Muscle of leg (tissue), 3 donors: ENCODE measurements at regions not wholly inside any gene's neighbourhood (a gene's known extent, or its start where the extent isn't known, plus 50 kb on each side); places are given as distances from the start of the nearest gene placed in this dataset.
"Not testable (repeated sequence)": the region's sequence is repeated elsewhere in the genome, so short reads cannot be mapped to it uniquely, and the experiment has no call there.

Source experiments
- DNase-seq: peaks from one replicate; pipeline ENCODE4 v3.0.0; 2013
- H3K27ac ChIP-seq: one replicate; pipeline ENCODE4 v1.5.1; 2013; ENCODE audit warnings: mild to moderate bottlenecking, low read length, control low read depth
- H3K27me3 ChIP-seq: one replicate; pipeline ENCODE4 v1.6.1; 2013; ENCODE audit warnings: low read length; ENCODE audit not compliant: control insufficient read depth, insufficient read depth
- H3K36me3 ChIP-seq: one replicate; pipeline ENCODE4 v1.6.1; 2013; ENCODE audit warnings: low read length; ENCODE audit not compliant: control insufficient read depth, insufficient read depth
- H3K4me1 ChIP-seq: one replicate; pipeline ENCODE4 v1.6.1; 2013; ENCODE audit warnings: low read length; ENCODE audit not compliant: control insufficient read depth, insufficient read depth
- H3K4me3 ChIP-seq: one replicate; pipeline ENCODE4 v1.5.1; 2013; ENCODE audit warnings: low read length, control low read depth
- H3K9me3 ChIP-seq: replicated peaks from 2 replicates; pipeline ENCODE4 v1.6.1; 2013; ENCODE audit warnings: low read depth, low read length; ENCODE audit not compliant: control insufficient read depth
- WGBS: methylation state at CpG from one replicate; pipeline ENCODE4 v1.1.5; 2013; ENCODE audit warnings: missing lambda C conversion rate; ENCODE audit not compliant: insufficient coverage; 5-methylcytosine and 5-hydroxymethylcytosine counted together

- H3K4me1 ChIP-seq, H3K36me3 ChIP-seq, DNase-seq, H3K4me3 ChIP-seq, H3K27me3 ChIP-seq, H3K9me3 ChIP-seq, H3K27ac ChIP-seq: not testable (repeated sequence)
- no CpG with 5 or more reads among the region's 4 CpGs for WGBS
These were observed 157.8 kb downstream of the IGLL1 start for GRCh38 chr22:23422281-23422680.

DNA sequence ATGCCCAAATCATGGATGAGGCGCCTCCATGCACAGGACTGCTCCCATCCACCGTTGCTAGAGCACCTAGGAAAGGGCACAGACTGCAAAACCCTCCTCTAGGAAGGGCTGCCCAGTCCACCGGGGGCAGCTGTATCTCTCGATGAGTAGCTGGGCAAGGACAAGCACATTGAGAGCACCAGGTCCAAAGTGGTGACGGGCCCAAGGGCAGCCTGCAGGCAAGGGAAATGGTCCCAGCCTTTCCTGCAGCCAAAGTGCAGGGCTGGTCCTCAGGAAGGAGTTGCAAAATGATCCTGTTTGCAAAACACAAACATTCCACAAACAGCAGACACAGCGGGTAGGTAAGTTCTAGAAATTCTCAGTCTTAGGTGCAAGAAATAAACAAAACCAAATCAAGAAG, 158.8 kb downstream of the IGLL1 start:
- not testable (repeated sequence) for H3K36me3 ChIP-seq, H3K27me3 ChIP-seq, H3K27ac ChIP-seq, H3K4me1 ChIP-seq, H3K4me3 ChIP-seq, H3K9me3 ChIP-seq, DNase-seq
- WGBS = 81% methylated on average over 5 of the region's 6 CpGs

- DNase-seq = no peak
- Histone ChIP-seq H3K9me3 (no peaks in the 10 kb centered on the region), H3K27me3 (peaks cover 3% of the 10 kb centered on the region), H3K4me1 (no peaks in the 10 kb centered on the region), H3K4me3 (no peak overlapping the region), H3K36me3 (no peaks in the 10 kb centered on the region), H3K27ac (no peak overlapping the region)
- 76% methylated on average over 5 of the region's 5 CpGs for WGBS
These were observed 160.2 kb downstream of the IGLL1 start for GRCh38 chr22:23419931-23420330.

DNA sequence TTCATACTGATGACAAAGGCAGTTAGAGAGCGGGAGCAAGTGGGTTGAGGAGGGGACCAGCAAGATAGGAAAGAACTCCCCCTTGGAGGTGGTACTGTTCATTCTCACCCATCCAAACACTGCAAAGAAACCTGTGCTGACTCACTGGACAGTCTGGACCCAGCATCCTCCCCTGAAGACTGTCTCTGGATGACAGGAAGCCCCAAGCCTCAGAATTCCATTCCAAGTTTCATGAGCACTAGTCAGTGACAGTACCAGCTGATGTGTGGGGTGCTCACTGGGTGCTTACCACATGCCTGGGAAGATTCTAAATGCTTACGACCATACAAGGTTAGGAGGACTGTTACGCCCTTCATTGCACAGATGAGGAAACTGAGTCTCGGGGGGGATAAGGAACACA, 160.9 kb downstream of the IGLL1 start:
- DNase-seq = no peak
- WGBS = 78% methylated on average over 2 of the region's 4 CpGs
- Histone ChIP-seq H3K27me3 (peaks cover 3% of the 10 kb centered on the region), H3K4me3 (no peak overlapping the region), H3K36me3 (no peaks in the 10 kb centered on the region), H3K27ac (no peak overlapping the region), H3K4me1 (no peaks in the 10 kb centered on the region), H3K9me3 (no peaks in the 10 kb centered on the region)

GRCh38 chr22:23418159-23418788, 161.8 kb downstream of the IGLL1 start:
- no peaks in the 10 kb centered on the region for H3K9me3 ChIP-seq
- H3K4me3 ChIP-seq = no peak overlapping the region
- H3K27me3 ChIP-seq = peaks cover 3% of the 10 kb centered on the region
- no peaks in the 10 kb centered on the region for H3K4me1 ChIP-seq
- no peak for DNase-seq
- 69% methylated on average over 12 of the region's 12 CpGs for WGBS
- no peaks in the 10 kb centered on the region for H3K36me3 ChIP-seq
- no peak overlapping the region for H3K27ac ChIP-seq

DNA sequence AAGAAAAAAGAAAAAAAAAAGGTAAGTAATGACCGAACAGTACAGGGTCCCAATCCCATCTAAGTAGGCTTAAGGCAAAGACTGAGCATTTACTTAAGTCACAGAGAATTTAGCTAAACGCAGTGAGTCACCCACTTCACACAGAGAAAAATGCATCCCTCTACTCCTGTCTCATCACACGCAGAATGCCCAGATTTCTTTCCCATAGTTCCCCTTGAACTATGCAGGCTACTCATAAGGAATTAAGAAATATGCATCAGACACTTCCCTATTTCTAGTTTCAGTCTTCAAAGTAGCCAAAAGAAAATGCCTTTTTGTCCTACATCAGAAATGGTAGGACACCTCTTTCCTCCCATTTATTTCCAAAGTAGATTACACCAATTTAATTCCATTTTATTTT, 162.8 kb downstream of the IGLL1 start:
- DNase-seq, H3K9me3 ChIP-seq, H3K4me3 ChIP-seq, H3K27me3 ChIP-seq, H3K36me3 ChIP-seq, H3K4me1 ChIP-seq, H3K27ac ChIP-seq: not testable (repeated sequence)
- no CpG with 5 or more reads among the region's 3 CpGs for WGBS

DNA sequence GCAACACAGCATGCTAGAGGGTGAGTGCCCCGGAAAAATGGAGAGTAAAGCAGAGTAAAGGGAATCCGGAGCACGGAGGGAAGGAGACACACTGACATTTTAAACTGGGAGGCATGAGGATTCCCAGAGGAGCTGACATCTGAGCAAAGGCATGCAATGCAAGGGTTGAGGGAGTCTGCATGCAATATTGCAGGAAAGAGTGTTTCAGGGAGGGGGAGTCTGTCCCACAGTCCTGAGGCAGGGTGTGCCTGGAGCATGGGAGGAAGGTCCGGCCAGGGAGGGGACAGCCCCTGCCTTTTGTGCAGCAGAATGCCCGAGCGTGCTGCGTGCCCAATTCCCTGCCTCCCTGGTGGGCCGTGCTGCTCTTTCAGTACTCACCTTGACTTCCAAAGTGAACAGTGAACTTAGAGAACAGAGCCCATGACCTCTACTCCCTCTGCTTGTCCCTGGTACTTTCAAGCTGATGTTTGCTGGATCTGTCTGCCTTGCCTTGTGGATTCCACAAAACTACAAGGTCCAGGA, 163.9 kb downstream of the IGLL1 start:
- not testable (repeated sequence) for H3K27ac ChIP-seq, H3K9me3 ChIP-seq, H3K4me3 ChIP-seq, H3K36me3 ChIP-seq, H3K4me1 ChIP-seq, DNase-seq, H3K27me3 ChIP-seq
- WGBS = 61% methylated on average over 3 of the region's 8 CpGs

DNA sequence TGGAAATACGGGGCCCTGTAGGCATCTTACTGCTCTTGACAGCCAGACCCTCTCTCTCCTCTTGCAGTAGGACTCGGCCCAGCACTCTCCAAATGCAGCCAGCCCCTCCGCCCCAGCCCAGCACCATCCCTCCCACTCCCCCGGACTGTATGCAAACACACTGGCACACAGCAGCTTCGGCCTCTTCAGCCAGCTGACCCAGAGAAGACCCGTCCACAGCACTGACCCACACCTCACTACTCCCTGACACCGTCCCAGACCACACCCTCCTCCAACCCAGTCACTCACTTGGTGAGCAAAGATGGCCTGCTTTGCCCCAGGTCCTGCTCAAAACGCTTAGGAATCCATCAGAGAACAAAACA, 164.6 kb downstream of the IGLL1 start:
- Histone ChIP-seq H3K36me3 (no peaks in the 10 kb centered on the region), H3K4me1 (no peaks in the 10 kb centered on the region), H3K27me3 (peaks cover 3% of the 10 kb centered on the region), H3K27ac (no peak overlapping the region), H3K4me3 (no peak overlapping the region), H3K9me3 (no peaks in the 10 kb centered on the region)
- DNase-seq = no peak
- WGBS = 61% methylated on average over 8 of the region's 8 CpGs

DNA sequence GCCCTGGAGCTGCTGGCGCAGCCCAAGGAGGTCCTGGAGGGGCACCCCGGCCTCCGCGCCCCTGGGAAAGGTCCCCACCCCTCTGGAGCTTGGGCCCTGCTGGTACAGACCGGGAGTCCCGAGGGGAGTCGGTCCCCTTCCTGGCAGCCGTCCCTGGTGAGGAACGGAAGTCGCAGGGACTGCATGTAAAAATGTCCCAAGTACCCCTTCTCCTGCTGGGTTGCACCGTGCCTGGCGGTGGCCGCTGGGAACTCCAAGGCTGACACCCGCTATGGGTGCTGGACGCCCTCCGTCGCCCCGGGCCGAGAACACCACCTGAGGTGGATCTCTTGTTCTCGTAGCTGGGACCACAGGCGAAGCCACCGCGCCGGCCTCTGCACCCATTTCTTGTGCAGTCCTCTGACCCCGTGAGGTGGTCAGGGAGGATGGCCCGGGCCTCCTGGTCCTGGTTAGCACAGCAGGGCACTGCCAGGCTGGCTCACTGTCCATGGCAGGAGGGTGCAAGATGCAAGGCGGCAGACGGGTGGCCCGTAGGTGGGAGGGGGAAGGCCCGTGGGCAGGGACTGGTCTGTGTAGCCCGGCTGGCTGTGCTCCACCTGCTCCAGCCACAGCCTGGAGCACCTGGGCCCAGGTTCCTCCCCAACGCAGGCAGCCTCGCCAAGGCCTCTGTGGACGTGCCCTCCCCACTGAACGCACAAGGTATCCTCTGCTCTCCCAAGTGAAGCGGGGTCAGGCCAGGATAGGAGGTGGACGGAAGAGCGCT, 165.2 kb downstream of the IGLL1 start:
- H3K27me3 ChIP-seq = peaks cover 5% of the 10 kb centered on the region
- H3K4me1 ChIP-seq = no peaks in the 10 kb centered on the region
- H3K36me3 ChIP-seq = no peaks in the 10 kb centered on the region
- no peak overlapping the region for H3K27ac ChIP-seq
- 88% methylated on average over 38 of the region's 38 CpGs for WGBS
- no peak for DNase-seq
- H3K9me3 ChIP-seq = no peaks in the 10 kb centered on the region
- no peak overlapping the region for H3K4me3 ChIP-seq

- Histone ChIP-seq H3K4me3 (no peak overlapping the region), H3K27me3 (peaks cover 2% of the 10 kb centered on the region)
These were observed 168.4 kb downstream of the IGLL1 start for GRCh38 chr22:23411739-23412138.

More at GRCh38 chr22:23411739-23412138, 168.4 kb downstream of the IGLL1 start:
- no peaks in the 10 kb centered on the region for H3K36me3 ChIP-seq
- H3K27ac ChIP-seq = no peak overlapping the region
- no peaks in the 10 kb centered on the region for H3K9me3 ChIP-seq
- H3K4me1 ChIP-seq = no peaks in the 10 kb centered on the region
- DNase-seq = no peak
